IPS-18a (cell line): ENCODE measurements at regions not wholly inside any gene's neighbourhood (a gene's known extent, or its start where the extent isn't known, plus 50 kb on each side); places are given as distances from the start of the nearest gene placed in this dataset.

Source experiments
- H3K27ac ChIP-seq: one replicate; pipeline ENCODE4 v1.5.1; 2013; ENCODE audit warnings: low read length
- H3K27me3 ChIP-seq: one replicate; pipeline ENCODE4 v1.6.1; 2013; ENCODE audit warnings: mild to moderate bottlenecking, low read length; ENCODE audit not compliant: control insufficient read depth, insufficient read depth
- H3K36me3 ChIP-seq: one replicate; pipeline ENCODE4 v1.6.1; 2013; ENCODE audit warnings: low read depth, low read length; ENCODE audit not compliant: control insufficient read depth
- H3K4me1 ChIP-seq: one replicate; pipeline ENCODE4 v1.6.1; 2013; ENCODE audit warnings: low read depth, low read length; ENCODE audit not compliant: control insufficient read depth
- H3K4me3 ChIP-seq: one replicate; pipeline ENCODE4 v1.5.1; 2013; ENCODE audit warnings: low read length
- H3K9ac ChIP-seq: one replicate; pipeline ENCODE4 v1.6.1; 2013; ENCODE audit warnings: mild to moderate bottlenecking, low read length, moderate library complexity
- H3K9me3 ChIP-seq: one replicate; pipeline ENCODE4 v1.6.1; 2013; ENCODE audit warnings: low read depth, low read length; ENCODE audit not compliant: control insufficient read depth

DNA sequence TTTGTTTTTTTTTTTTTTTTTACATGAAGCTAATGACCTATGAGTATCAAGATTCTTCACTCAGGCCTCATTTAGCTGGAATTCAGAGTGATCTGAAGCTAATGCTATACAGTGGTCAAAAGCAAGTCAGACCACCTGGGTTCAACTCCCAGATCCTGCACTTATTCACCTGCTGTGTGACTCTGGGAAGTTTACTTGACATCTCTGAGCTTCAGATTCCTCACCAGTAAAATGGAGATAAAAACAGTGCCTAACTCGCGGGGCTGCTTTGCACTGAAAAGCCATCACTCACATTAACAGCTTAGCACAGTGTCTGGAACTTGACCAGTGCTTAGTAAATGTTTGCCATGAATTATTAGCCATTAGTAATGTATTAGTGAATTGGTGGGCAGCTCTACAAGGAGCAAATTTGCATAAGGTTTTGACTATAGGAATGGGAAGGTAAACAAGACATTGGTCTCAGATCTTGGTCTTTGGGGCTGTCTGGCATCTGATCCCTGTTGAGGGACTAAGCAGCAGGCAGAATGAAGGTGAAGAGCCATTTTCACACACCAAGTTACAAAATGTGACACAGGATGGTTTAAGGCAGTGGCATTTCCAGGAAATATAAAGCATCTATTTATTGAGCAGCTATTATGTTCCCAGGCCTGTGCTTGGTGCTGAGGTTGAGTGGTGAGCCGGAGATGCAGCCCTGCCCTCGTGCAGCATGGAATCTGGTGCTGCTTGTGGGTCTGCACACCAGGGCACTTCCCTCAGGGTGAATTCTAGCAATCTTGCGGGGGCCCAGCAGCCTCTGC is 291.3 kb downstream of the RRAGC start:
- H3K4me1 ChIP-seq: no peaks in the 10 kb centered on the region
- H3K27me3 ChIP-seq: no peaks in the 10 kb centered on the region
- no peak overlapping the region for H3K27ac ChIP-seq
- H3K9me3 ChIP-seq: no peaks in the 10 kb centered on the region
- H3K4me3 ChIP-seq: no peak overlapping the region
- no peaks in the 10 kb centered on the region for H3K36me3 ChIP-seq
- no peak overlapping the region for H3K9ac ChIP-seq

DNA sequence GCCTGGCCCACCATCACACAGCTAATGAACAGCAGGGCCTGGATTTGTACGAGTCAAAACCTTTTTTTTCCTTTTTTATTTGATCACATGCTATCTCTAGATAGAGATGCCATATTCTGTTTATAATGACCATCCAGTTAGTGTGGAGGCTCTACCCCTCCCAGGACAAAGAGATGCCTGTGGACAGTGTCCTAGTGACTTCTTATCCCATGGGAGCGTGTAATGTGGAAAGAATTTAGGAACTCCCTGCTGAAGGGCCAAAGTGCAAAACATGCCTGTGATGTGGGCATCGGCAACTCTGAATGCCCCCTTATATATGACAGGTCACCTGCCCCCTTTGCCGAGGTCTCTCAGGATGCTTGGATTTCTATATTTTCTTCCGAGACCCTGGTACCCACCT is 292.2 kb downstream of the RRAGC start:
- no peak overlapping the region for H3K9ac ChIP-seq
- H3K4me3 ChIP-seq: no peak overlapping the region
- H3K27me3 ChIP-seq: no peaks in the 10 kb centered on the region
- no peak overlapping the region for H3K27ac ChIP-seq
- H3K36me3 ChIP-seq: no peaks in the 10 kb centered on the region
- no peaks in the 10 kb centered on the region for H3K9me3 ChIP-seq
- H3K4me1 ChIP-seq: no peaks in the 10 kb centered on the region

DNA sequence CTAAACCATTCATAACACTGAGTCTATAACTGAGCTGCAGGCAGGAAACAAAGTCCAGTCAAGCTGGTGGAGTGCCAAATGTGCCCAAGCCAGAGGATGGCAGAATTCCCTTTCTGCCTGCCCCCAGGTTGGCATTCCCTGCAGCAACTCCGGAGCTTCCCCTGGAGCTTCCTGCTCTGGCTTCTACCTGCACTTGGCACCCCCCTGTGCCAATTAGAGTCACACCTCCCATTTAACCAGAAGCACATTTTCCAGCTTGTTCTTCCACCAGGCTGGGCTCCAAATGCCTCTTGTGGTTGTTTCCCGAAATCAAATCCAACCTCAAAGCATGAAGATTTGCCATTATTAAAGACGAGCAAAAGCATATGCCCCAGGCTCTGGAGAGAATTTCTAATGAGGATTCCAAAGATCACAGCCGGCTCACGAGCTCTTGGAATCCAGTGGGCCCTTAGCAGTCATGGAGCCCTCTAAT is 294.5 kb downstream of the RRAGC start:
- no peaks in the 10 kb centered on the region for H3K36me3 ChIP-seq
- H3K27ac ChIP-seq: no peak overlapping the region
- no peaks in the 10 kb centered on the region for H3K9me3 ChIP-seq
- H3K4me1 ChIP-seq: peaks cover 2% of the 10 kb centered on the region
- no peak overlapping the region for H3K4me3 ChIP-seq
- H3K27me3 ChIP-seq: peaks cover 7% of the 10 kb centered on the region
- H3K9ac ChIP-seq: no peak overlapping the region

DNA sequence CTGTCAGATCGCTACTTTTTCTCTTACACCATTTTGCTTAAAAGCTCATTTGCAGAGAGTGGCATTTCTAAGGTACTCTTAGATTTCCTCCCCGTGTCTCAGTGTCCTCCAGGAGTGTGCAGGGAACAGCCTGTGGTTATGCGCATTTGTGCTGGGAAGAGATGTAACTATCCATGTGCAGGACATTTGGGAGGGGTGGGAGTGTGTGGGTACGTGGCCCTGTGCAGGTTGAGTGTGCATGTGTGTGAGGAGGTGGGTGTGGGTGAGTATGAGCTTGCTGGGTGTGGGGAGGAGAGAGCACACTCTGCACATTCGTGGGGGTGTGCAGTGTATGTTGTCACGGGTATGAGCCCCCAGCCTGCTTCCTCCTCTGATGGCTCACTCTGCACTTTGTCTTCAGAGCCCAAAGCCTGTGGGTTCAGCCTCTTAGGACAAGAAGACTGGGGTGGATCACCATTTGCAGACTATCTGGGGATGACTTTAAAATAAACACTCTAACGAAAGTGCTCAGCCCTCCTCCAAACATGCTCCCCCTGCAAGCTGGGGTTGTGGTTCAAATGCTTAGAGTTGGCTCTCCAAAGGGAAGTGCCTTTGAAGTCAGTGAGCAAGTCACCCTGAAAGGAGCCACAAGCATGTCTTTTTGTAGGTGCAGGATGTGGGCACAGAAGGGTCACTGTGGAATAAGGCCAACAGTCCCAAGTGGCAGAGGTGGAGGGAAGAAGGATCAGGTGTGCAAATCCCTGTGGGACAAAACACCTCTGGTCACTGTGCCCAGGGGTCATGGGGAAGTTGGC is 295.4 kb downstream of the RRAGC start:
- H3K36me3 ChIP-seq: no peaks in the 10 kb centered on the region
- H3K9me3 ChIP-seq: no peaks in the 10 kb centered on the region
- no peak overlapping the region for H3K27ac ChIP-seq
- no peak overlapping the region for H3K9ac ChIP-seq
- H3K4me3 ChIP-seq: no peak overlapping the region
- peaks cover 9% of the 10 kb centered on the region for H3K27me3 ChIP-seq
- H3K4me1 ChIP-seq: peaks cover 8% of the 10 kb centered on the region

DNA sequence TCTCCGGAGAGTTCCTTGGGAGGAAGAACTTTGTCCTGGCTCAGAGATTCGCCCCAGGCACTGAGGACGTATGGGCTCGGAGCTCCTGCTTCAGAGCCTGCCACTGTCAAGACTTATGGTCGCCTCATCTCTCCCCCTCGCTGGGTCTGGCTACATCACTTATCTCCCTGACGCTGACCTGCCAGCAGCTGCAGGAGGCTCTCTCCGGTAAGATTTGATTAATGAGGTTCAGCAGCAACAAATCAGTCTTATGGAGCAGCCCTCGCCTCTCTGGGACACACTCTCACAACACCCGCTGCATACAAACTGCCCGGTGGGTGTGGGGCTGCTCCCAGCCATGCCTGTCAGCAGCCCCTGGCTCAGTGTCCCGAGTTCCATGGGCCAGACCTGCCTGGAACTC is 297.8 kb downstream of the RRAGC start:
- Histone ChIP-seq H3K4me3 (no peak overlapping the region), H3K36me3 (no peaks in the 10 kb centered on the region), H3K9me3 (no peaks in the 10 kb centered on the region), H3K27ac (no peak overlapping the region), H3K4me1 (peaks cover 28% of the 10 kb centered on the region), H3K27me3 (peaks cover 9% of the 10 kb centered on the region), H3K9ac (no peak overlapping the region)

DNA sequence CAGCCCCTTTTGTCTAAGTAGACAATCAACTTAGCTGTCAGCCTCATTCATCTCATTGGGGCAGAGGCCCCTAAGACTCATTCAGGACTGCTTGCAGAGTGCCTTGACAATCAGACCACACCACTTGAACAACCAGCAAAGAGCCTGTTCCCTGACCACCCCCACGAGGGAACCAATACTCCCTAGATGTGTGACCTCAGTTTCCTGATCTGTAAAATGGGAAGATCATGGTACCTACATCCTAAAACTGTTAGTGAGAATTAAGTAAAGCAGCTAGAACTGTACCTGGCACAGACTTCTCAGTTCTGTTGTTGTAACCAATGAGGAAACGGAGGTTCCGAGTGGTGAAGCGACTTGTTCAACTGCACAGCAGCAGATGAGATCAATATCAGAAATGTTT is 298.5 kb downstream of the RRAGC start:
- H3K4me1 ChIP-seq: peaks cover 28% of the 10 kb centered on the region
- no peaks in the 10 kb centered on the region for H3K36me3 ChIP-seq
- no peaks in the 10 kb centered on the region for H3K9me3 ChIP-seq
- H3K9ac ChIP-seq: no peak overlapping the region
- no peak overlapping the region for H3K27ac ChIP-seq
- H3K27me3 ChIP-seq: peaks cover 9% of the 10 kb centered on the region
- H3K4me3 ChIP-seq: no peak overlapping the region

DNA sequence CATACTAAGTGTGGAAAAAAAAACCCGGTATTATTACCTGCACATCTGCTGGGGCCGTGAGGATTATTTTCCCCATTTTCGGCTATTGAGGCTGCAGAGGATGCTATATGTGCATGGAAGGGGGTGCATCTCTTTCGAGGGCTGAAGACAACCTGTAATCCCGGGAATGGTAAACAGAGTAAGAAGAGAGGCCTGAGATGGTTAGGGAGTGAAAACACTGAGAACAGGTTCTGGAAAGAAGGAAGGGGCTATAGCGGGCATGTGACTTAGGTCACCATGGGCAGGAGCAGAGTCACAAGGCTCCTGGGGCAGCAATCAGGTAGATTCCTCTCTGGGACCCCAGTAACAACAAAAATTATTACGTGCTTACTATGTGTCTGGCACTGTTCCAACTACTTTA is 299.1 kb downstream of the RRAGC start:
- no peak overlapping the region for H3K4me3 ChIP-seq
- H3K27ac ChIP-seq: no peak overlapping the region
- H3K9ac ChIP-seq: no peak overlapping the region
- H3K9me3 ChIP-seq: no peaks in the 10 kb centered on the region
- H3K4me1 ChIP-seq: peaks cover 28% of the 10 kb centered on the region
- peaks cover 9% of the 10 kb centered on the region for H3K27me3 ChIP-seq
- H3K36me3 ChIP-seq: no peaks in the 10 kb centered on the region

DNA sequence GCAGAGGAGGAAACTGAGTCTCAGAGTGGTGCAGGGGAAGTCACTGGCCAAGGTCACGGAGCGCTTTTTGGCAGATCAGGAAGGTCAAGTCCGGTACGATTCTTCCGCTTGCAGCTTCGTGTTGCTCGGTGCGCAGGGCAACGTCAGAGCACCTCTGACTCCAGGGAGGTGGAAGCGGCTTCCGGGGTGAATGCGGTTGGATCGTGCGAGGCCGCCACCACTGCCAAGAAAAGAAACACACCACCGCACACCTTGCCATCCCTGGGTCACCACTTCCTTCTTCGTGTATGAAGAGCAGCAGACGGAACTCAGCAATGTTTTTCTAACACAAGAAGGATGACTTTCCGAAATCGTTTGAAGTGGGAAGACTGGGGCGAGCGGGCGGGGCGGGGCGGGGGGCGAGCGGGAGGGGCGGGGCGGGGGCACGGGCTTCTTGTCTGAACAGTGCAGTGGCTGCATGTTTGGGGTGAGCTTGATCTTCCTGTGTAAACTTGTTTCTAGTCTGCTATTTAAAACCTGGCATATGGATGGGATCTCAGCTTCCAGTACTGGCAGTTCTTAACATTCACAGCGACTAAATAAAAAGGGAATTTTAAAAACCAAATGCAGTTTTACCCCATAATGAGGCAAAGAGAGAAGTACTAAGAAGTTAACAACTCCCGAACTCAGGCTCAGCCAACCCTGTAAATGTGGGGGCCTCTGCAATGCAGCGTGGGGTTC is 300.0 kb downstream of the RRAGC start:
- H3K9ac ChIP-seq: no peak overlapping the region
- peaks cover 9% of the 10 kb centered on the region for H3K27me3 ChIP-seq
- no peaks in the 10 kb centered on the region for H3K9me3 ChIP-seq
- H3K36me3 ChIP-seq: no peaks in the 10 kb centered on the region
- no peak overlapping the region for H3K27ac ChIP-seq
- peaks cover 28% of the 10 kb centered on the region for H3K4me1 ChIP-seq
- peak overlapping the region; percentile 38 for H3K4me3 ChIP-seq

DNA sequence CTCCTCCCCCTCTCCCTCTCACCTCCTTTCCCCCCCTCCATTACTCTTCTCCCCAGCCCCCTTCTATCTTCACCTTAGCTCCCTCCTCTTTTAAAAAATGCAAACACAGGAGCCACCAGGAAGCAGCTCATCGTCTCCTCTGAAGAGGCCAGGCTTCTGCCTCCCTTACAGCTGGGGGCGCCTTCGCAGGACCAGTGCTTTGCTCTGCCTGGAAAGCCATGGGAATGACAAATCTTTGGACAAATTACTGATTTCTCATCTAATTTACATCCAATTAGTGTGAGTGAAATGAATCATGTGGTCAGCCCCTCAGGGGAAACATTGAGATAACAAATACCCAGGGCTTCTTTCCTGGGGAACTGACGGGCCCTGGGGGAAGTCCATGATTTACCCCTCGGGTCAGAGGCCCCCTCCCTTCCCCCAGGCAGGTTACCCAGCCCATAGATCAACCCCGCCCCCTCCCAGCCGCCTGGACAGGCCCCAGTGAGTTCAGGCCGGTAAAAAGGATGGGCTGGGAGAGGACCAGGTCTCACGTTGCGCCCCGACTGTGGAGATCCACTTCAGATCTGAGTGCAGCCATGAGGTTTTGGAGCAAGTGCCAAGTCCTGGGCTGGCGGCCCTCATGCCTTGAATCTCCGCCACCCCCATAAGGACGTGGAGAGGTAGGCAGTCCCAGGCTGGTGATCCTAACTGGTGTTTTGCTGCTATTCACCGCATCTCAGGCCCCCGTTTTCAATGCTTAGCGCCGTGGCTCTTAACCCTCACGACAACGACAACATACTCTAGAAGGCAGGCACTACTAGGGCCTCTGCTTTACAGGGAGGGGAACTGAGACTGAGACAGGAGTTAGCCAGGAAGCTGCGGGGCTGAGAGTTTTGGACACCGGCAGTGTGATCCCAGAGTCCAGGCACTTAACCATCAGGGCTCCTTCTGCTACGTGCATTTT is 300.8 kb downstream of the RRAGC start:
- Histone ChIP-seq H3K27me3 (peaks cover 9% of the 10 kb centered on the region), H3K9ac (peak overlapping the region; percentile 5), H3K4me3 (peak overlapping the region; percentile 38), H3K36me3 (no peaks in the 10 kb centered on the region), H3K9me3 (no peaks in the 10 kb centered on the region), H3K4me1 (peaks cover 28% of the 10 kb centered on the region), H3K27ac (peak overlapping the region; percentile 42)

DNA sequence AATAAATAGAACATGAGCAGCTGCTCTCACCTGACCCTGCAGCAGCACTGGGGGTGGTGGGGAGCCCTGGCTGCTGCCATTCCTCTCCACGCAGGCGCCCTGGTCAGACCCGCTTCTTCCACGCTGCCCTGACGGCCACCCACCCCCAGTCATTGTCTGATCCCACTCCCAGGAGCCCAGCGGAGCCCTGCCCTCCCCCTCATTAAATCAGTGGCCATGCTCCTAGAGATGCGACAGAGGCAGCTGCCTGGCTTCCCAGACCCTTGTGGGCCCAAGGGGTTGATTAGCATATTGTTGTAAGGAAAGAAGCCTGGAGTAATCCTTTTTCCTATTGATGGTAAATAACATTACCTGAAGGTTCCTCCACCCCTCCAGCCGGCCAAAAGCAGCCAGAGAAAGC is 301.5 kb downstream of the RRAGC start:
- Histone ChIP-seq H3K4me3 (peak overlapping the region; percentile 38), H3K27ac (no peak overlapping the region), H3K27me3 (peaks cover 9% of the 10 kb centered on the region), H3K9ac (peak overlapping the region; percentile 5), H3K9me3 (no peaks in the 10 kb centered on the region), H3K36me3 (no peaks in the 10 kb centered on the region), H3K4me1 (peaks cover 28% of the 10 kb centered on the region)
